ENCODE measurements at regions not wholly inside any gene's neighbourhood (a gene's known extent, or its start where the extent isn't known, plus 50 kb on each side); places are given as distances from the start of the nearest gene placed in this dataset.
A peak's percentile ranks its signal among the peaks of the same experiment; 100 is the strongest.

DNA sequence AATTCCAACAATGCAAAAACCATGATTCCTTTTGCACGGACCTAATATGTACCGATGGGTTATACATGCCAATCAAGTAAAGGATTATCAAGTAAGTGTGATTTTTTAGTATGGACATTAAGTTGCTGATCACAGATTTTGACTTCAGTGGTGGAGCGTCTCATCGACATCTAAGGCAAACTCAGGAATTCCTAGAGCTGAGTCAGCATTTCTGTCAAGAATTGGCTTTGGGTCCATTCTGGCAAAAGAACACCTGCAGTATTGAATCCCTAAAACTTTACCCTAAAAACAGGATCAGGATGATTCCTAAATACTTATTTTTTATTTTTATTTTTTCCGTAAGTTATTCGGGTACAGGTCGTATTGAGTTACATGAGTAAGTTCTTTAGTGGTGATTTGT lies 83.6 kb downstream of the HPGD start:
- in situ Hi-C loops (cut with HindIII; ENCODE audit: low pct_unique_long_range_greater_than_20kb, low sequenced_read_pairs) = no loop called here
- DNase-seq (ENCODE audit: low read depth in 1 of 2, low spot score in 1 of 2) = no peak

GRCh38 chr4:174437749-174438148 lies 84.5 kb downstream of the HPGD start:
- TF ChIP-seq JUND (IDR thresholded peaks at IDR 0.05; ENCODE audit: low read depth) = no peak
- no peak for DNase-seq (ENCODE audit: low read depth in 1 of 2, low spot score in 1 of 2)
- in situ Hi-C loops (cut with HindIII; ENCODE audit: low pct_unique_long_range_greater_than_20kb, low sequenced_read_pairs) = no loop called here

More for the DNA sequence above, 83.6 kb downstream of the HPGD start:
- no peak for TF ChIP-seq JUND (IDR thresholded peaks at IDR 0.05; ENCODE audit: low read depth)

DNA sequence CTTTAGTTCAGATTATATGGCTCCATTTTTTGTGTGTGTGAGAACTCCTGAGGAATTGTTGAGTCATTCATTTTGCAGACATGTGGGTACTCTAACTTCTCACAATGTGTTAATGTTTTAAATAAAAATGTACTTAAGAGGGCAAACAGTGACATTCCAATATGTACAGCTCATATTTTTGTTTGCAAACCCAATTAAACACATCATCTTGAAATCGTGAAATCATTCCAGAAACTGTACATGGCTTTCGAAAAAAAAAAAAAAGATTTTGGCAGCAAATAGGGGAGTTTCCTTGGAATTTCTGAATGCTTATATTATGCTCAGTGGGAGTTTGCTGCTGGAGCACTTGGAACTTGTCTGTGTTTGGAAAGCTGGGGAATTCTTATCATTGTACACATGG lies 85.0 kb downstream of the HPGD start:
- TF ChIP-seq JUND (IDR thresholded peaks at IDR 0.05; ENCODE audit: low read depth) = no peak
- DNase-seq (ENCODE audit: low read depth in 1 of 2, low spot score in 1 of 2) = no peak
- in situ Hi-C loops (cut with HindIII; ENCODE audit: low pct_unique_long_range_greater_than_20kb, low sequenced_read_pairs) = no loop called here

GRCh38 chr4:174436377-174436776 lies 85.9 kb downstream of the HPGD start:
- TF ChIP-seq JUND (IDR thresholded peaks at IDR 0.05; ENCODE audit: low read depth) = no peak
- in situ Hi-C loops (cut with HindIII; ENCODE audit: low pct_unique_long_range_greater_than_20kb, low sequenced_read_pairs) = no loop called here
- no peak for DNase-seq (ENCODE audit: low read depth in 1 of 2, low spot score in 1 of 2)

- in situ Hi-C loops (cut with HindIII; ENCODE audit: low pct_unique_long_range_greater_than_20kb, low sequenced_read_pairs) = no loop called here
- DNase-seq (ENCODE audit: low read depth in 1 of 2, low spot score in 1 of 2) = no peak
- no peak for TF ChIP-seq JUND (IDR thresholded peaks at IDR 0.05; ENCODE audit: low read depth)
These were observed 86.3 kb downstream of the HPGD start for GRCh38 chr4:174435974-174436373.

GRCh38 chr4:174434455-174434854 lies 87.8 kb downstream of the HPGD start:
- DNase-seq (ENCODE audit: low read depth in 1 of 2, low spot score in 1 of 2) = no peak
- TF ChIP-seq JUND (IDR thresholded peaks at IDR 0.05; ENCODE audit: low read depth) = no peak
- in situ Hi-C loops (cut with HindIII; ENCODE audit: low pct_unique_long_range_greater_than_20kb, low sequenced_read_pairs) = no loop called here

- DNase-seq (ENCODE audit: low read depth in 1 of 2, low spot score in 1 of 2) = no peak
- in situ Hi-C loops (cut with HindIII; ENCODE audit: low pct_unique_long_range_greater_than_20kb, low sequenced_read_pairs) = no loop called here
- no peak for TF ChIP-seq JUND (IDR thresholded peaks at IDR 0.05; ENCODE audit: low read depth)
These were observed 91.7 kb downstream of the HPGD start for GRCh38 chr4:174430576-174430975.

DNA sequence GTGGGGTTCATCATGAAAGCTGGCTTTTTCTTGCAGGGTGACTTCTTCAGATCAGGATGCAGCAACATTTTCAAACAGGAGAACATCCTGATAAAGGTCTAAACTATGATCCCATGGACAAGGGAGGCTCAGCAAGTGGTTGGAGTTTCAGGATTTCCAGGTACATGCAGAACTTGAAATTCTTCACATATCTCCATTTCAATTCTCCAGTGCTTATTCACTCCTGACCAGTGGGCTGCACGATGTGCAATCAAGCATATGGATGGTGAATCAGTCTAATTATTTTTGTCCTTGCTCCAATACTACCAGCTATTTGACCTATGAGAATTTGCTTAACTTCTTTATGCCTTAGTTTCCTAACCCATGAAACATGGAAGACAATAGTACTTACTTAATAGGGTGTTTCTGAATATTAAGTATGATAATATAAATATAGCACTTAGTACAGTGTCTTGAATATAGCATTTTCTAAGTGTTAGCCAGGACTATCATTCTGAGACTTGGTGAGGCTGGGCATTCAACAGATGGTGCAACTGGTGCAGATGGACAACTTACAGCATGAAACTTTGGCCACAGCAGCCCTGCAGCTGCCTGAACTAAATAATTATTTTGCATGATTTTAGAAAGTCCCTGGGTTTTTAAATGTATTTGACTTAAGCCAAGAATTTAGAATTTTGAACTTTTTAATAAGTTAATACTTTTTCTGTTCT lies 92.4 kb downstream of the HPGD start:
- in situ Hi-C loops (cut with HindIII; ENCODE audit: low pct_unique_long_range_greater_than_20kb, low sequenced_read_pairs) = no loop called here
- no peak for DNase-seq (ENCODE audit: low read depth in 1 of 2, low spot score in 1 of 2)
- no peak for TF ChIP-seq JUND (IDR thresholded peaks at IDR 0.05; ENCODE audit: low read depth)

DNA sequence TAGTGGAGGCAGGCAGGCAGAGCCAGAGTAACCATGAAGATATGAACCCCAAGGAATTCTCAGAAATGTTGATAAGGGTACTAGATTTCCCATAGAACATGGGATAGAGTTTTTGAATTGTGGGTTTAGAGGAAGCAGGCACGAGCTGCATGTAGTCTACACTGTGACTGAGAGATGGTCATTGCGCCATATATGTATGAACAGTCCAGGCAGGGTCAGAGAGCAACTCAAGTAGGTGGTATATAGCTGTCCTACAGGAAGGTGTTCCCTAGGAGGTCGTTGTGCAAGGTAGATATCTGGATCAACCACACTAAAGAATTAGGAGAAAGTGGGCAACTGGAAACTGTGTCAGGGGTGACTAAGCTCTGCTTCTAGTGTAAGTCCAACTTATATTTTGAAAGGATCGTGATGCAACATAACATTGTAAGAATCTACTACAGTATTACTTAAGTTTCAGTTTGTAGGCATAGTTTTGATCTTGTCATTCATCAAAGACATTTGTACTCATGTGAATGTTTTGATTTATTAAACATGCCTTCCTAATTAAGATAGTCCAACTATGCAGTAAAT lies 94.6 kb downstream of the HPGD start:
- in situ Hi-C loops (cut with HindIII; ENCODE audit: low pct_unique_long_range_greater_than_20kb, low sequenced_read_pairs) = no loop called here
- no peak for DNase-seq (ENCODE audit: low read depth in 1 of 2, low spot score in 1 of 2)

DNA sequence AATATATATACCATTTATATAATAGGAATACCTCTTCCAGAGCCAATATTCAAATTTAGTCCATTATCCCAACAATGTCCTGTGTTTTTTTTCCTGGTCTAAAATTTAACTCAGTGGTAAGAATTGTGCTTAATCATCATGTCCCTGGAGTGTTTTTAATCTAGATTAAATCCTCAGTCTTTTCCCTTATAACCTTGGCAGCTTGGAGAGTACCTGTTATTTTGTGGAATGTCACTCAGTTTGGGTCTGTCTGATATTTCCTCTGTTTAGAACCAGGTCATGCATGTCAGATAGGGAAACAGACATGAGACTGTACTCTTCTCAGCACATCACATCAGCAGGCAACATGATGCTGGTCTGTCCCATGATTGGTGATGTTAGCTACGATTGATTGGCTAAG lies 96.6 kb downstream of the HPGD start:
- in situ Hi-C loops (cut with HindIII; ENCODE audit: low pct_unique_long_range_greater_than_20kb, low sequenced_read_pairs) = no loop called here
- no peak for TF ChIP-seq JUND (IDR thresholded peaks at IDR 0.05; ENCODE audit: low read depth)
- no peak for DNase-seq (ENCODE audit: low read depth in 1 of 2, low spot score in 1 of 2)

More for the DNA sequence above, 94.6 kb downstream of the HPGD start:
- TF ChIP-seq JUND (IDR thresholded peaks at IDR 0.05; ENCODE audit: low read depth) = no peak

GRCh38 chr4:174423257-174423944 lies 98.9 kb downstream of the HPGD start:
- TF ChIP-seq JUND (IDR thresholded peaks at IDR 0.05; ENCODE audit: low read depth) = no peak

GRCh38 chr4:174422893-174423256 lies 99.4 kb downstream of the HPGD start:
- in situ Hi-C loops (cut with HindIII; ENCODE audit: low pct_unique_long_range_greater_than_20kb, low sequenced_read_pairs) = no loop called here
- TF ChIP-seq JUND (IDR thresholded peaks at IDR 0.05; ENCODE audit: low read depth) = no peak
- no peak for DNase-seq (ENCODE audit: low read depth in 1 of 2, low spot score in 1 of 2)

More at GRCh38 chr4:174423257-174423944, 98.9 kb downstream of the HPGD start:
- peak in 1 of 2 experiments; percentile 12 for DNase-seq (ENCODE audit: low read depth in 1 of 2, low spot score in 1 of 2)
- in situ Hi-C loops (cut with HindIII; ENCODE audit: low pct_unique_long_range_greater_than_20kb, low sequenced_read_pairs) = no loop called here

DNA sequence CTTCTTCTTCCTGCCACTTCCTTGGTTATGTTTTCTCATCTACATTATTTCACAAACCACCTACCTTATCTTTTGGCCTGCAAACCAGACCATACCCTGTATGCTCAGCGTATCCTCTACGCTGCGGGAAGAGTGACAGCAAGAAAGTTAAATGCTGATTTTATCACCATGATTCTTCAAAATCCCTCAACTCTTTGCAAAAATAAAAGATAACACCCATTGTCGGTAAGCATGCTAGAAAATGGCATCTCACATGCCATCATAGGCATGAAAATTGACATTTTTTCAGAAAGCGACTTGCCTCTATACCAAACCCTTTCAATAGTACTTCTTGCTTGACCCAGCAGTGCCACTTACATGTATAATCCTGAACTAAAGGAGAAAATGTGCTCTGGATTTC lies 102.0 kb downstream of the HPGD start:
- in situ Hi-C loops (cut with HindIII; ENCODE audit: low pct_unique_long_range_greater_than_20kb, low sequenced_read_pairs) = no loop called here
- no peak for TF ChIP-seq JUND (IDR thresholded peaks at IDR 0.05; ENCODE audit: low read depth)
- DNase-seq (ENCODE audit: low read depth in 1 of 2, low spot score in 1 of 2) = no peak

All from T47D (cell line).